Adrenal gland (tissue), 5 donors: ENCODE measurements at regions not wholly inside any gene's neighbourhood (a gene's known extent, or its start where the extent isn't known, plus 50 kb on each side); places are given as distances from the start of the nearest gene placed in this dataset.

Experiments
- POLR2A ChIP-seq, 2 donors: fragments of 450-650 bp; IDR thresholded peaks; one replicate each; pipeline ENCODE4 v1.6.1; 2017; ENCODE audit warnings: antibody characterized with exemption in 2 of 2, mild to moderate bottlenecking in 2 of 2, moderate library complexity in 1 of 2
- TF ChIP-seq, protein P1 (sequence below), 6 experiments: fragments of 450-650 bp in 4 of 6; fragments of 200-600 bp in 2 of 6; sonication (generic) in 1 of 6; IDR thresholded peaks; 1 replicate in 5 of 6; 2 replicates in 1 of 6; pipeline versions ENCODE4 v1.5.1 to v1.8.0; 2016 to 2021; ENCODE audit warnings: antibody characterized with exemption in 6 of 6, mild to moderate bottlenecking in 2 of 6, moderate library complexity in 1 of 6
- donor health status: DM: no; HTN: no; CAD: no.

DNA sequence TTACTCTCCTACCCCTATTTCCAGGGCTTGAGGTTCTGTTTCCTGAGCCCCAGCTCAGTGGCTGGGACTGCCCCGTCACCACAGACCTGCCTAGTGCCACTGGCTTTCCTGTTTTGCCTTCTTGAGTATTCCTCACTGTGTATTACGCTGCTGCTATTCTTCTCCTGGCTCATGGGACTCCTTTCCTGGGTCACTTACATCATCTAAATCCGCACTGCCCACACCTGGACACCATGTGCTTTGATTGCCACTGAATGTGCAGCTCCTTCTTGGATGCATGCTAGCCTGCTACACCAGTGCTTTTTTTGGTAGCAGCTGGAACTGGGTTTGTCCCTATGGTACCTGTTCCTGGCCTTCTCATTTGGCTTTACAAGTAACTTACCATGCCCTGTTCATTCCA, 96.6 kb upstream of the PTPRM start:
- TF ChIP-seq, protein P1, sequence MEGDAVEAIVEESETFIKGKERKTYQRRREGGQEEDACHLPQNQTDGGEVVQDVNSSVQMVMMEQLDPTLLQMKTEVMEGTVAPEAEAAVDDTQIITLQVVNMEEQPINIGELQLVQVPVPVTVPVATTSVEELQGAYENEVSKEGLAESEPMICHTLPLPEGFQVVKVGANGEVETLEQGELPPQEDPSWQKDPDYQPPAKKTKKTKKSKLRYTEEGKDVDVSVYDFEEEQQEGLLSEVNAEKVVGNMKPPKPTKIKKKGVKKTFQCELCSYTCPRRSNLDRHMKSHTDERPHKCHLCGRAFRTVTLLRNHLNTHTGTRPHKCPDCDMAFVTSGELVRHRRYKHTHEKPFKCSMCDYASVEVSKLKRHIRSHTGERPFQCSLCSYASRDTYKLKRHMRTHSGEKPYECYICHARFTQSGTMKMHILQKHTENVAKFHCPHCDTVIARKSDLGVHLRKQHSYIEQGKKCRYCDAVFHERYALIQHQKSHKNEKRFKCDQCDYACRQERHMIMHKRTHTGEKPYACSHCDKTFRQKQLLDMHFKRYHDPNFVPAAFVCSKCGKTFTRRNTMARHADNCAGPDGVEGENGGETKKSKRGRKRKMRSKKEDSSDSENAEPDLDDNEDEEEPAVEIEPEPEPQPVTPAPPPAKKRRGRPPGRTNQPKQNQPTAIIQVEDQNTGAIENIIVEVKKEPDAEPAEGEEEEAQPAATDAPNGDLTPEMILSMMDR (IDR thresholded peaks at IDR 0.05) = no peak
- no peak for TF ChIP-seq POLR2A (IDR thresholded peaks at IDR 0.05)
